CD4-positive, alpha-beta T cell treated with Interleukin-6 for 4 hours (primary cell): ENCODE measurements at regions not wholly inside any gene's neighbourhood (a gene's known extent, or its start where the extent isn't known, plus 50 kb on each side); places are given as distances from the start of the nearest gene placed in this dataset.

Source experiments
- DNase-seq: peaks from one replicate; pipeline ENCODE4 v3.0.0-alpha.2; 2020; ENCODE audit warnings: mixed read lengths

DNA sequence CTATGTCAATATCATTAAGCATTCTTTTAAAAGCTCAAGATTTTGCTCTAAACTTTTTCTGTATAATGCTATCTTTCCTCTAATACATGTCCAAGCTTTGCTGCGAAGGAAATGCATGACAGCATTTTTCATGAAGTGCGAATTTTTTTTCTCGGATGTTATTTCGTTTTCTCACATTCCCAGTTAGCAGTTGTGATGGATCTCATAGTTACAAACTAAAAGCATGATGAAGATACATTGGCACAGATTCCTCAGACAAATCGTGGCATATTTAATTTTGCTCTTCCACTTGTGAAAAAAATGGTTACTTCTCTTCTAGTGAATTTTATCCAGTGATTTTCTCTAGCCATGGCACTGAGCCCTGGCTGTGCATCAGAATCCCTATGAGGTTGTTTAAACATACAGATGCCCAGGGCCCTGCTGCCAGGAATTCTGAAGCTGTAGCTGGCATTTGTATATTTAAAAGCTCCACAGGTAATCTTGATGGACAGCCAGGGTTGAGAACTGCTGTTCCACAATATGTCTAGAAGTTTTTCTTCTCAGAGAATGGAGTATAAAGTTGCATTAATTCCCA lies 299.8 kb upstream of the NEBL start:
- no peak for DNase-seq

GRCh38 chr10:21195252-21195651 lies 298.1 kb upstream of the NEBL start:
- no peak for DNase-seq

GRCh38 chr10:21194510-21194993 lies 297.4 kb upstream of the NEBL start:
- DNase-seq, result no peak

GRCh38 chr10:21193196-21193595 lies 296.1 kb upstream of the NEBL start:
- no peak for DNase-seq

- no peak for DNase-seq
Measured at GRCh38 chr10:21191512-21191911, 294.4 kb upstream of the NEBL start.

DNA sequence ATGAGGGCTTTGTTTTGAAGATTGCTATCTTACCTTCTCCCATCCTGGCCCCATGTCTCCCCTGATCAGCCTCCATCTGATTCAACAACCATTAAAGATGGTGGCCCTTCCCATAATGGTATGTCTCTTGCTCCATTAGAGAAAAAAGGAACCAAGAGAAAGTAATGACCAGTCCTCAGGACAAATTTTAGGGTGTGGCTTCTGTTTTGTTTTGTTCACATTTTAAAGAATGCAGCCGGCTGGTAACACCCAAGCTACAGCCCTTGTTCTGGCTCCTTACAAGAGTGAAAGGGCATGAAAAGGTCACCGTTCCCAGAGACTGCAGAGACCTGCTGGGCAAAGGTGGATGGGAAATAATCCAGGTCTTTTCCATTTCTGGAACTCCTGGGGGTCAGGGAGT lies 287.9 kb upstream of the NEBL start:
- DNase-seq, result no peak

DNA sequence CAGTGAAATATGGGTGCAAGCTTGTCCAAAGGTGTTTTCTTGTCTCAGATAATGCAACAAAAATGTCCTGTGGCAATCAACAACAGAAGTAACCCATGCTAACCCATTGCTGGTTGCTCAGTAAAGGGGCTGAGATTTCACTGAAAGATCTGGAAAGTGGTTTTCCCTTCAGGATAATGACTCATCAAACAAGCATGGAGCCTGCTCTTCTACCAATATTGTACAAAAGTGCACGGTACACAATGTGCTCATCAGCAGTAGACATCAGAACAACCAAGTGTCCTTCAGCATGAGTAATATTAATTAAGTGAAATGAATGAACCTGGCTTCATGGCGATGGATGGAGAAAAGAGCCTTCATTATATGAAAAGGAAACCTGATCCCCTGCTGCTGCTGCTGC lies 287.1 kb upstream of the NEBL start:
- DNase-seq, result no peak

GRCh38 chr10:21183025-21183424 lies 285.9 kb upstream of the NEBL start:
- DNase-seq, result no peak

DNA sequence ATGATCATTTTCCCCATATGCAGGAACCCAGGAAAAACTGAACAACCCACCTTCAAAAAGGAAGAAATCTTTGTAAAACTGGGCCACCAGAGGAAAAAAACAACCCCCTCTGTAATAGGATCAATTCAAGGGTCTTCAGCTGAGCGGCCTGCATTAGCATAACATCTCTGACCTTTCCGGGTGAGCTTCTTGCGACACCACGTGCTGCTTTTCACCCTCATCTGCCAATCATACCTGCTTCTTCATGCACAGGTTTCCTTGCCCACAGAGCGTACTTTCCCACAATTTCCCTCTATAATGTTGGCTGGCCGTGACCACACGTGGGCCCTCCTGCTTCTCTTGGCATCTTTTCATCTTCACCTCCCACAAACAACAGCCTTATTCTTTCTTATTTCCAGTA lies 284.3 kb upstream of the NEBL start:
- DNase-seq, result no peak

- no peak for DNase-seq
Measured at GRCh38 chr10:21180604-21181003, 283.5 kb upstream of the NEBL start.

GRCh38 chr10:21176934-21177480 lies 279.9 kb upstream of the NEBL start:
- no peak for DNase-seq

- DNase-seq, result no peak
Measured at GRCh38 chr10:21175797-21176196, 278.7 kb upstream of the NEBL start.

GRCh38 chr10:21174715-21175495 lies 277.8 kb upstream of the NEBL start:
- DNase-seq, result no peak

DNA sequence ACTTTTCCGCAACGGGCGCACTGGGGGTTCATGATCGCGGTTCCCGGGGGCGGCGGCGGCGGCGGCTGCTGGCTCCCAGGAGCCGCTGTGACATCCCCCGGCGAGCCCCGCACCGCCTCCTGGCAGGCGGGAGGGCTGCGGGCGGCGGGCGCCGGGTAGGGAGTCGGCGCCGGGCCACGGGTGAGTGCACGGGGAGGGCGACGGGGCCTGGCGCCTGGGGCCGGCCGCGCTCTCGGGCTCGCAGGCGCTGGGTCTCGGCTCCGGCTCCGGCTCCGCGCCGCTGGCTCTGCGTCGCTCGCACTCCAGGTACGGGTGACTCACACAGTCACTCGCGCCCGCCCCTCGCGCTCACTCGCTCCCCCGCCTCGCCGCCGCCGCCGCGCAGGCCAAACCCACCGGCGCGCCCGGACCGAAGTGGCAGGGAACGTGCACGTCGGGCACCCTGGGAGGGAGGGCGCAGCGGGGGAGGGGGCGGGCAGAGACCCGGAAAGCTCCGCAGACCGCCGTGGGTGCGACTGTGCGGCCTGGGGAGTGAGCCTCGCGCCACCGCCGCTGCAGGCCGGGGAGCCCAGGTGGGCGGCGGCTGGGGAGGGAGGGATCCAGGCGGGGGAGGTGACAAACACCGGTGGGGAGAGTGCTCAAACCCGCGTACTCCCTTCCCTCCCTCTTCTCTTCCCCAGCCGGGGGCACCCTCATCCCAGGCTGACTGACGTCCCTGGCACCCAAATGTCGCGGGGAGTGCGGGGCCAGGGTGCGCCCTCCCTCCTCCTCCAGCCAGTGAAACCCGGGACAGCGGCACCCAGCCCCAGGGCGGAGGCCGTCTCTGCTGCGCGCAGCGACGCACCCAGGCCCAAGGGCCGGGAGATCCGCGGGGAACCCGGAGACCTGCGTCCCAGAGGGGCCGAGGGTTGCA lies 276.9 kb upstream of the NEBL start:
- peak; percentile 2 for DNase-seq

GRCh38 chr10:21172930-21173801 lies 276.1 kb upstream of the NEBL start:
- no peak for DNase-seq

- DNase-seq, result no peak
Measured at GRCh38 chr10:21172542-21172929, 275.4 kb upstream of the NEBL start.

- no peak for DNase-seq
Measured at GRCh38 chr10:21171936-21172541, 274.9 kb upstream of the NEBL start.

DNA sequence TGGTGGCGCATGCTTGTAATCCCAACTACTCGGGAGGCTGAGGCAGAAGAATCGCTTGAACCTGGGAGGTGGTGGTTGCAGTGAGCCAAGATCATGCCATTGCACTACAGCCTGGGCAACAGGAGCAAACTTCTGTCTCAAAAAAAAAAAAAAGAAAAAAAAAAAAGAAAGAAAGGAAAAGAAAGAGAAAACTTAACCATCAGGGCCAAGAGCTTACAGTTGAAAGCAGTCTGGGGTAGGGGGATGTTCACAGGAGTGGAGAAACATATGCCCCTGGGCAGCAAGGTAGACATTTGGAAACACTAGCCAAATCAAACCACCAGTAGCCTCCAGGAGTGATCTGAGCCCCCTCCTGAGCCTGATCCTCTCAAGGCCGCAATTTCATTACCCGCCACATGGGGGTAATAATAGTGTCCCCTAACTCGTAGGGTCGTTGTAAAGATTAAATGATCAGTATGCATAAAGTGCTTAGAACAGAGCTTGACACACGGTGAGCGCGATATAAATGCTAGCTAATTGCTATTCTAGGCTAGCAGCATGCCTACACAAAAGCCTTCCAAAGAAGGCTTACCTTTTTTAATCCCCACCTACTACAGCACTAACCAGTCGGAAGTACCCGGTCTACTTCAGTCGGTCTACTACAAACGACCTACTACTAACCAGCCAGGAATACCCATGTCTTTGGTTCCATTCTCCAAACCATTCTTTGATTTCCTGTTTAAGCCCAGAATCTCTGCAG lies 274.3 kb upstream of the NEBL start:
- no peak for DNase-seq

- no peak for DNase-seq
Measured at GRCh38 chr10:21170216-21170615, 273.1 kb upstream of the NEBL start.

GRCh38 chr10:21169271-21169670 lies 272.2 kb upstream of the NEBL start:
- DNase-seq, result no peak
